Right lobe of liver (tissue), 6 donors: ENCODE measurements at regions not wholly inside any gene's neighbourhood (a gene's known extent, or its start where the extent isn't known, plus 50 kb on each side); places are given as distances from the start of the nearest gene placed in this dataset.

Source experiments
- ATAC-seq, 4 donors: fragments of 200-7000 bp; cut with Tn5 transposase; one replicate each; pipeline ENCODE4 v1.9.1; 2020; ENCODE audit warnings: mild to moderate bottlenecking in 4 of 4, moderate library complexity in 4 of 4
- DNase-seq, 3 donors: peaks; one replicate each; pipeline ENCODE4 v3.0.0-alpha.2; 2020
- H3K27ac ChIP-seq, 3 donors: fragments of 200-600 bp; one replicate each; pipeline ENCODE4 v1.8.0; 2022
- H3K27me3 ChIP-seq, 2 donors: fragments of 200-600 bp; one replicate each; pipeline ENCODE4 v1.8.0; 2022
- H3K36me3 ChIP-seq, 4 donors: fragments of 200-600 bp; sonication (generic) in 1 of 4; one replicate each; pipeline versions ENCODE4 v1.5.1 to v1.8.0; 2017 to 2022; ENCODE audit warnings: control low read depth in 1 of 4
- H3K4me1 ChIP-seq, 4 donors: fragments of 200-600 bp; sonication (generic) in 1 of 4; one replicate each; pipeline versions ENCODE4 v1.5.1 to v1.8.0; 2017 to 2022; ENCODE audit warnings: control low read depth in 1 of 4
- H3K4me3 ChIP-seq, 3 donors: fragments of 200-600 bp; one replicate each; pipeline ENCODE4 v1.8.0; 2022
- H3K9me3 ChIP-seq, 4 donors: fragments of 200-600 bp; sonication (generic) in 1 of 4; one replicate each; pipeline versions ENCODE4 v1.5.1 to v1.8.0; 2017 to 2022; ENCODE audit warnings: control low read depth in 1 of 4
- POLR2A ChIP-seq: fragments of 450-650 bp; IDR thresholded peaks from one replicate; pipeline ENCODE4 v1.6.1; 2017; ENCODE audit warnings: antibody characterized with exemption, mild to moderate bottlenecking
- WGBS: methylation state at CpG from one replicate; pipeline ENCODE4 v1.1.6; 2018; ENCODE audit warnings: low coverage, low lambda C conversion rate; ENCODE audit not compliant: insufficient coverage; ENCODE audit errors: missing lambda C conversion rate; 5-methylcytosine and 5-hydroxymethylcytosine counted together
- intact Hi-C, 2 donors: fragments of 100-400 bp; cut with DNase I; formaldehyde crosslinking; loops; one replicate each; pipeline versions ENCODE4 v1.11.2 to v1.14.1; 2022
- TF ChIP-seq, protein P1 (sequence below), 4 donors: fragments of 200-600 bp in 3 of 4; fragments of 450-650 bp in 1 of 4; IDR thresholded peaks; one replicate each; pipeline versions ENCODE4 v1.5.1 to v1.8.0; 2016 to 2022; ENCODE audit warnings: antibody characterized with exemption in 4 of 4, mild to moderate bottlenecking in 2 of 4
- donor health status: DM: no; HTN: yes; CAD: no.
- donor health status: DM: no; HTN: no; CAD: no.
- donor health status: DM: no; HTN: no; CAD: no.
- donor health status: DM: no; HTN: yes; CAD: no.
- donor health status: DM: no; HTN: yes; CAD: no.

GRCh38 chr13:47480951-47481350, 520.1 kb downstream of the SUCLA2 start:
- H3K36me3 ChIP-seq = no peaks in the 10 kb centered on the region
- no peaks in the 10 kb centered on the region for H3K9me3 ChIP-seq
- WGBS = 48% methylated on average over 3 of the region's 3 CpGs
- H3K27ac ChIP-seq = no peak overlapping the region
- no peak overlapping the region for H3K4me3 ChIP-seq
- no peak for ATAC-seq
- intact Hi-C loops = no loop called here
- TF ChIP-seq, protein P1, sequence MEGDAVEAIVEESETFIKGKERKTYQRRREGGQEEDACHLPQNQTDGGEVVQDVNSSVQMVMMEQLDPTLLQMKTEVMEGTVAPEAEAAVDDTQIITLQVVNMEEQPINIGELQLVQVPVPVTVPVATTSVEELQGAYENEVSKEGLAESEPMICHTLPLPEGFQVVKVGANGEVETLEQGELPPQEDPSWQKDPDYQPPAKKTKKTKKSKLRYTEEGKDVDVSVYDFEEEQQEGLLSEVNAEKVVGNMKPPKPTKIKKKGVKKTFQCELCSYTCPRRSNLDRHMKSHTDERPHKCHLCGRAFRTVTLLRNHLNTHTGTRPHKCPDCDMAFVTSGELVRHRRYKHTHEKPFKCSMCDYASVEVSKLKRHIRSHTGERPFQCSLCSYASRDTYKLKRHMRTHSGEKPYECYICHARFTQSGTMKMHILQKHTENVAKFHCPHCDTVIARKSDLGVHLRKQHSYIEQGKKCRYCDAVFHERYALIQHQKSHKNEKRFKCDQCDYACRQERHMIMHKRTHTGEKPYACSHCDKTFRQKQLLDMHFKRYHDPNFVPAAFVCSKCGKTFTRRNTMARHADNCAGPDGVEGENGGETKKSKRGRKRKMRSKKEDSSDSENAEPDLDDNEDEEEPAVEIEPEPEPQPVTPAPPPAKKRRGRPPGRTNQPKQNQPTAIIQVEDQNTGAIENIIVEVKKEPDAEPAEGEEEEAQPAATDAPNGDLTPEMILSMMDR (IDR thresholded peaks at IDR 0.05) = no peak
- TF ChIP-seq POLR2A = no peak
- DNase-seq = no peak
- H3K4me1 ChIP-seq = peaks cover 0 to 5% (median 0%) of the 10 kb centered on the region in 4 donors
- H3K27me3 ChIP-seq = no peaks in the 10 kb centered on the region

DNA sequence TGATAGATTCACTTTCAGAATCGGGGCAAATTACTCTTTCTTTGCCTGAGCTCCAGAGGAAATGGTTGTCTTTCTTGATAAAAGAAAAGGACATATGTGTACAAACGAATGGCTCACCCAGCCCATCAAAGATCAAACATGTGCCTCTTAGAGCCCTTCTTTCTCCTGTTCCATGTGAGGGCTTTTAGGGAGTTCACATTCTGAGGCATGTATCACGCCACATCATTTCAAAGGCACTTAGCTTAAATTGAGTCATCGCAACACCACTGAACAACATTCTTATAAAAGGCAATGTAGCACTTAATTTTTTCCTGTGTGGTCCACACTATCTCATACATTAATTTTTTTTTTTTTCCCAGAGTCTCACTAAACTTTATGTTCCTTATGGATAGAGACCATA, 521.0 kb downstream of the SUCLA2 start:
- Histone ChIP-seq H3K27ac (no peak overlapping the region), H3K4me1 (peaks cover 0 to 12% (median 0%) of the 10 kb centered on the region in 4 donors), H3K27me3 (no peaks in the 10 kb centered on the region), H3K9me3 (no peaks in the 10 kb centered on the region), H3K36me3 (no peaks in the 10 kb centered on the region), H3K4me3 (no peak overlapping the region)
- DNase-seq (no peak), ATAC-seq (no peak)
- intact Hi-C loops = no loop called here
- 71% methylated on average over 4 of the region's 4 CpGs for WGBS
- no peak for TF ChIP-seq POLR2A
- TF ChIP-seq, protein P1 (IDR thresholded peaks at IDR 0.05) = no peak

GRCh38 chr13:47478985-47479384, 522.1 kb downstream of the SUCLA2 start:
- peak; percentile 72 to 84 (median 78) for ATAC-seq
- Histone ChIP-seq H3K4me1 (peaks cover 0 to 14% (median 0%) of the 10 kb centered on the region in 4 donors), H3K27ac (no peak overlapping the region), H3K27me3 (no peaks in the 10 kb centered on the region), H3K4me3 (no peak overlapping the region), H3K9me3 (no peaks in the 10 kb centered on the region), H3K36me3 (no peaks in the 10 kb centered on the region)
- intact Hi-C loops = no loop called here
- TF ChIP-seq POLR2A = no peak
- TF ChIP-seq, protein P1 (IDR thresholded peaks at IDR 0.05) = no peak
- DNase-seq = peak; percentile 62 to 82 (median 77)

- TF ChIP-seq, protein P1 (IDR thresholded peaks at IDR 0.05) = no peak
- TF ChIP-seq POLR2A = no peak
- DNase-seq (no peak), ATAC-seq (peak in 3 of 4 donors; percentile 8 to 24 (median 10))
- H3K36me3 ChIP-seq = no peaks in the 10 kb centered on the region
- no peaks in the 10 kb centered on the region for H3K27me3 ChIP-seq
- H3K9me3 ChIP-seq = no peaks in the 10 kb centered on the region
- peaks cover 0 to 14% (median 0%) of the 10 kb centered on the region in 4 donors for H3K4me1 ChIP-seq
- intact Hi-C loops = no loop called here
- peak overlapping the region in 2 of 3 donors; percentile 20 to 42 for H3K27ac ChIP-seq
- WGBS = 43% methylated on average over 11 of the region's 11 CpGs
- H3K4me3 ChIP-seq = peak overlapping the region in 2 of 3 donors; percentile 27 to 28
These were observed 525.6 kb downstream of the SUCLA2 start for GRCh38 chr13:47475441-47475948.

DNA sequence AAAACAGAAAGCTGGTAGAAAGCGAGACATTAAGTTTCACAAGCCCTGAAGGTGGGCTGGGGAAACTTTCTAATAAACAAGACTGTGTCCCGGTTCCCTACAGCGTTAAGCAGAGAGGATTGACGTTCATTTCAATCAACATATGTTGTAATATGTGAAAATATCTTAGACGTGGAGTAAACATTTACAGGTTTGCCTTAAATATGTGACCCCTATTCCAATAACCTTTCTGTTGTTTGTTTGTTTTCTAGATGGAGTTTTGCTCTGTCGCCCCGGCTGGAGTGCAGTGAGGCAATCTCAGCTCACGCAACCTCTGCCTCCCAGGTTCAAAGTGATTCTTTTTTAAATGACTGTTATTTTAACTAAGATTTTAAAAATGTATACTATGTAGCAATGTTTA, 526.2 kb downstream of the SUCLA2 start:
- no peaks in the 10 kb centered on the region for H3K36me3 ChIP-seq
- no peaks in the 10 kb centered on the region for H3K27me3 ChIP-seq
- H3K4me1 ChIP-seq = peaks cover 0 to 14% (median 0%) of the 10 kb centered on the region in 4 donors
- ATAC-seq = peak; percentile 71 to 86 (median 80)
- TF ChIP-seq POLR2A = no peak
- TF ChIP-seq, protein P1 (IDR thresholded peaks at IDR 0.05) = no peak
- H3K4me3 ChIP-seq = peak overlapping the region in 2 of 3 donors; percentile 27 to 28
- H3K9me3 ChIP-seq = no peaks in the 10 kb centered on the region
- peak overlapping the region in 2 of 3 donors; percentile 42 to 63 for H3K27ac ChIP-seq
- 15% methylated on average over 8 of the region's 8 CpGs for WGBS
- peak; percentile 39 to 60 (median 50) for DNase-seq
- intact Hi-C loops = no loop called here
